Nephron progenitor cell (in vitro differentiated cells): ENCODE measurements at regions not wholly inside any gene's neighbourhood (a gene's known extent, or its start where the extent isn't known, plus 50 kb on each side); places are given as distances from the start of the nearest gene placed in this dataset.
A peak's percentile ranks its signal among the peaks of the same experiment; 100 is the strongest.

Experiments
- DNase-seq: peaks from one replicate; pipeline ENCODE4 v3.0.0; 2021
- H3K27ac Mint-ChIP-seq: 2 replicates; pipeline ENCODE4 v1.8.0; 2021; ENCODE audit warnings: mild to moderate bottlenecking, moderate library complexity, mixed read lengths
- H3K27me3 Mint-ChIP-seq: 2 replicates; pipeline ENCODE4 v1.8.0; 2021; ENCODE audit warnings: mild to moderate bottlenecking, low read depth, mixed read lengths; ENCODE audit not compliant: poor library complexity
- H3K36me3 Mint-ChIP-seq: 2 replicates; pipeline ENCODE4 v1.8.0; 2021; ENCODE audit warnings: low read depth, mixed read lengths
- H3K4me1 Mint-ChIP-seq: 2 replicates; pipeline ENCODE4 v1.8.0; 2021; ENCODE audit warnings: mixed read lengths
- H3K4me3 Mint-ChIP-seq: 2 replicates; pipeline ENCODE4 v1.8.0; 2021; ENCODE audit warnings: mild to moderate bottlenecking, moderate library complexity, mixed read lengths
- H3K9me3 Mint-ChIP-seq: 2 replicates; pipeline ENCODE4 v1.8.0; 2021; ENCODE audit warnings: mild to moderate bottlenecking, moderate library complexity, mixed read lengths
- CTCF ChIP-seq: fragments of 200-600 bp; sonication (generic); IDR thresholded peaks from 2 replicates; pipeline ENCODE4 v1.5.0; 2021; ENCODE audit warnings: antibody characterized with exemption

GRCh38 chr6:14272737-14273085, 155.1 kb downstream of the CD83 start:
- Mint-ChIP-seq H3K4me3 (no peak overlapping the region), H3K27ac (no peak overlapping the region), H3K27me3 (peaks cover 9% of the 10 kb centered on the region), H3K36me3 (no peaks in the 10 kb centered on the region), H3K9me3 (peaks cover 13% of the 10 kb centered on the region), H3K4me1 (peaks cover 35% of the 10 kb centered on the region)
- no peak for TF ChIP-seq CTCF
- DNase-seq, result no peak

DNA sequence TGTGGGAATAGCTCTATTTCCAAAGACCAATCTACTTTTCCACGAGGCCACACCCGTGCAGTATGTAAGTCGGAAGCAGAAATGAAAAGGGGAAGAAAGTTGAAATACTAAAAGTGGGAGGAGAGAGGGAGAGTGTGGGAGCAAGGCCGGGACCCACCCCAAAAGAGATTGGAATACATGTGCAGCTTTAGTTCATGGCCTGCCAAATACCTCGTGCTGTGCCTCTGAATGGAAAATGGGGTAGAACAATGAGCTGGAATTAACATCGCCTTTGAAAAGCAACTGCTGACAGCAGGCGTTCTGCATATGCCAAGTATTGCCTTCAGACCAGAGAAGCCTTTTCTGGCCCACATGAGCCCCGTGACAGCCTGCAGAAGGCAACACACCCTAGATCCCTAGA, 155.6 kb downstream of the CD83 start:
- TF ChIP-seq CTCF, result no peak
- DNase-seq, result no peak
- H3K27me3 Mint-ChIP-seq, result peaks cover 9% of the 10 kb centered on the region
- H3K9me3 Mint-ChIP-seq, result peaks cover 13% of the 10 kb centered on the region
- no peaks in the 10 kb centered on the region for H3K36me3 Mint-ChIP-seq
- no peak overlapping the region for H3K27ac Mint-ChIP-seq
- H3K4me3 Mint-ChIP-seq, result no peak overlapping the region
- peaks cover 39% of the 10 kb centered on the region for H3K4me1 Mint-ChIP-seq

DNA sequence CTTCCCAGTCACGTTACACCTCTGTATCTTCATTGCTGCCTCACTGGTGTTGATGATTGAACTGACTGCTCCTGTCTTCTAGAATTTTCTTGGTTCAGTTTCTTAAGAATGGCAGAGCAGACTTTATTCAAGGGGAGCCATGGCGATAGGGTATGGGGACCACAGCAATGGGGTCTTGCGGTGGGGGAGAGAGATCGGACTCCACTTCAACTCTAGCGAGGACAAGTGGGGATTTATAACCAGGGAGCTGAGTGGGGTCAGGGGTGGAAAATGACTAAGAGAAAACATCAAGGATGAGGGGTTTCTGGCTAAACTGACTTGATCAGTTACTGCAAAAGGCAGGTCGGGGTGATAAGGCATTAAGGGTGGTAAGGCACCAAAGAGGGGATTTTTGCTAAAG, 156.4 kb downstream of the CD83 start:
- H3K27ac Mint-ChIP-seq, result peak overlapping the region; percentile 2
- DNase-seq, result no peak
- peaks cover 45% of the 10 kb centered on the region for H3K4me1 Mint-ChIP-seq
- no peaks in the 10 kb centered on the region for H3K36me3 Mint-ChIP-seq
- TF ChIP-seq CTCF, result no peak
- peaks cover 13% of the 10 kb centered on the region for H3K9me3 Mint-ChIP-seq
- H3K4me3 Mint-ChIP-seq, result no peak overlapping the region
- peaks cover 6% of the 10 kb centered on the region for H3K27me3 Mint-ChIP-seq

GRCh38 chr6:14274546-14275492, 157.2 kb downstream of the CD83 start:
- peaks cover 45% of the 10 kb centered on the region for H3K4me1 Mint-ChIP-seq
- DNase-seq, result no peak

DNA sequence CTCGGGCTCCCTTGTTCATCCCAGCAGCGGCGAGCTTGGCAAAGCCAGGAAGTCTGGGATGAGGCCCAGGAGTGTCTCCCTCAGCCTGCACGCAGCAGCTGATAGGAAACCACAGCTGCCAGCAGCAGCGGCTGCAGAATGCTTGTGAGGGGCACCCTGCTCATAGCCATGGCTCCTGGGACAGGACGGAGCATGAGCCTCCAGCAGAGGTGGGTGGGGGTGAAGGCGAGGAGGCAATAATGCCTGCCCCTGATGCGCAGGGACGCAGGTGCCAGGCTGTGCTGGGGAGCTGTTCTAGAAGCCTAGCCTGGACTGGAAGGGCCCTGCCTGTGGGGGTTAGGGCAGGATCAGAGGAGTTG, 157.9 kb downstream of the CD83 start:
- no peak for DNase-seq
- H3K9me3 Mint-ChIP-seq, result peaks cover 24% of the 10 kb centered on the region
- no peak overlapping the region for H3K27ac Mint-ChIP-seq
- no peak overlapping the region for H3K4me3 Mint-ChIP-seq
- peaks cover 48% of the 10 kb centered on the region for H3K4me1 Mint-ChIP-seq
- H3K36me3 Mint-ChIP-seq, result peaks cover 5% of the 10 kb centered on the region
- peaks cover 5% of the 10 kb centered on the region for H3K27me3 Mint-ChIP-seq
- no peak for TF ChIP-seq CTCF

More at GRCh38 chr6:14274546-14275492, 157.2 kb downstream of the CD83 start:
- TF ChIP-seq CTCF, result no peak
- no peaks in the 10 kb centered on the region for H3K36me3 Mint-ChIP-seq
- peaks cover 5% of the 10 kb centered on the region for H3K27me3 Mint-ChIP-seq
- no peak overlapping the region for H3K4me3 Mint-ChIP-seq
- H3K27ac Mint-ChIP-seq, result peak overlapping the region; percentile 6
- peaks cover 17% of the 10 kb centered on the region for H3K9me3 Mint-ChIP-seq

DNA sequence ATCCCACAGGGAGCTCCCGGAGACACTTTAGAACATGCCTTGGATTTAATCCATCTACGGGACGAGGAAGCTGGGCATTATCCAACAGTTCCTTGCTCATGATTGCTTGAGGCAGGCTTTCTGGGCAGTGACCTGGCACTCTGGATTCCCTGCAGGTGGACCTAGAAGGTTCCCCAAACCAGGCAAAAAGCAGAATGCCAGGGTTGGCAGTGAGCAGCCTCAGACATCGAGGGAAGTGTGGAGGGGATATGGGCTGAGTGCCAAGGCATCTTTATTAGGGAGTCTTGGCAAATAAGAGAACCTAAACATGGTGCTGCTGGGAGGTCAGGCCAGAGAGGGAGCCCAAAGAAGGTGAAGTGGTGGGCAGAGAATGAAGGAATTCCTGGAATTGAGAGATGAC, 158.5 kb downstream of the CD83 start:
- peaks cover 5% of the 10 kb centered on the region for H3K27me3 Mint-ChIP-seq
- H3K9me3 Mint-ChIP-seq, result peaks cover 29% of the 10 kb centered on the region
- DNase-seq, result no peak
- peaks cover 54% of the 10 kb centered on the region for H3K4me1 Mint-ChIP-seq
- no peak for TF ChIP-seq CTCF
- no peak overlapping the region for H3K4me3 Mint-ChIP-seq
- no peak overlapping the region for H3K27ac Mint-ChIP-seq
- H3K36me3 Mint-ChIP-seq, result peaks cover 5% of the 10 kb centered on the region
